ENCODE measurements at regions not wholly inside any gene's neighbourhood (a gene's known extent, or its start where the extent isn't known, plus 50 kb on each side); places are given as distances from the start of the nearest gene placed in this dataset.

DNA sequence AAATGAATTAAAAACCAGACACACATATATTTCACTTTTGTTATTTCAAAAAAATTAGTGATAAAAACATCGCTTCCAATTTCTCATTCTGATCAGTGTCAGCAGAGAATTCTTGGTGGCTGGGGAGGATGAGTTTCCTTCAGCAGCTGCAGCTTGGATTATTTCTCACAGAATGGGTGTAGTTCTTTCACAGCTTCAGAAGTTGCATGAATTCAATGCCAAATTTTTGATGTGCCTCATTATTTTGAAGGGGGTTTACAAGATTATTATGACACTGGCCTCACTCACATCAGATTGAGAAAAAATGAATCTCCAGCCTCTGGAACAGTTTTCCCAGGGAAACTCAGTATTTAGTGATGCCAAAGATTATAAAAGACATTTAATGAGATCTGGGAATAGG, 184.9 kb upstream of the WDFY3 start:
- H3K18ac ChIP-seq (ENCODE audit: insufficient read length, low read depth, low read length) = no peak overlapping the region
- H4K5ac ChIP-seq (ENCODE audit: insufficient read length, low read depth, low read length) = no peak overlapping the region
- Mint-ChIP-seq H3K4me3 (no peak overlapping the region), H3K27ac (no peak overlapping the region), H3K27me3 (ENCODE audit: low read depth) (no peaks in the 10 kb centered on the region), H3K36me3 (ENCODE audit: insufficient read depth in 1 of 3, low read depth in 3 of 3) (peaks cover 0 to 2% (median 0%) of the 10 kb centered on the region in 3 experiments; a peak in 1 of 7 replicates), H3K9me3 (no peaks in the 10 kb centered on the region), H3K4me1 (peaks cover 3 to 8% of the 10 kb centered on the region in 2 experiments; a peak in 1 of 4 replicates)
- WGBS (ENCODE audit: extremely low coverage, insufficient read length, low lambda C conversion rate) = no CpG with 5 or more reads among the region's 1 CpG
- no peaks in the 10 kb centered on the region for H3K4me1 ChIP-seq (ENCODE audit: insufficient read depth, low read length)
- H3K27me3 ChIP-seq (ENCODE audit: insufficient read depth, low read length) = no peaks in the 10 kb centered on the region
- H3K9ac ChIP-seq (ENCODE audit: extremely low read depth, insufficient read length, low read length) = no peak overlapping the region
- H4K20me1 ChIP-seq (ENCODE audit: control insufficient read depth, insufficient read depth, insufficient read length) = no peaks in the 10 kb centered on the region
- 0 out of 2 replicates have a peak, but pooled peaks cover 2% of the 10 kb centered on the region for H3K79me2 ChIP-seq (ENCODE audit: insufficient read depth, low read length)
- H2BK120ac ChIP-seq (ENCODE audit: low read depth, low read length, poor library complexity, severe bottlenecking) = no peak overlapping the region
- no peak overlapping the region for H3K27ac ChIP-seq (ENCODE audit: insufficient read length, low read depth, low read length)
- H3K56ac ChIP-seq (ENCODE audit: insufficient read length, low read depth, low read length) = no peak overlapping the region
- H3K23me2 ChIP-seq (ENCODE audit: insufficient read length, low read depth, low read length, poor library complexity, severe bottlenecking) = no peaks in the 10 kb centered on the region
- DNase-seq = no peak
- no peak overlapping the region for H3K4me2 ChIP-seq (ENCODE audit: insufficient read depth, insufficient read length, low read length)
- no peaks in the 10 kb centered on the region for H3K9me3 ChIP-seq (ENCODE audit: control insufficient read depth, low read depth, low read length)
- H4K91ac ChIP-seq (ENCODE audit: insufficient read length, low read depth, low read length) = no peak overlapping the region
- no peaks in the 10 kb centered on the region for H3K79me1 ChIP-seq (ENCODE audit: insufficient read depth, low read depth, low read length, poor library complexity, severe bottlenecking)
- no peak overlapping the region for H3K4ac ChIP-seq (ENCODE audit: low read depth, low read length)
- no peak overlapping the region for H3T11ph ChIP-seq (ENCODE audit: low read length)
- H4K8ac ChIP-seq (replicated peaks; ENCODE audit: insufficient read length, low read depth, low read length) = no peak overlapping the region
- no peak overlapping the region for H2BK12ac ChIP-seq (ENCODE audit: insufficient read length, low read depth, low read length)
- TF ChIP-seq, protein P1, sequence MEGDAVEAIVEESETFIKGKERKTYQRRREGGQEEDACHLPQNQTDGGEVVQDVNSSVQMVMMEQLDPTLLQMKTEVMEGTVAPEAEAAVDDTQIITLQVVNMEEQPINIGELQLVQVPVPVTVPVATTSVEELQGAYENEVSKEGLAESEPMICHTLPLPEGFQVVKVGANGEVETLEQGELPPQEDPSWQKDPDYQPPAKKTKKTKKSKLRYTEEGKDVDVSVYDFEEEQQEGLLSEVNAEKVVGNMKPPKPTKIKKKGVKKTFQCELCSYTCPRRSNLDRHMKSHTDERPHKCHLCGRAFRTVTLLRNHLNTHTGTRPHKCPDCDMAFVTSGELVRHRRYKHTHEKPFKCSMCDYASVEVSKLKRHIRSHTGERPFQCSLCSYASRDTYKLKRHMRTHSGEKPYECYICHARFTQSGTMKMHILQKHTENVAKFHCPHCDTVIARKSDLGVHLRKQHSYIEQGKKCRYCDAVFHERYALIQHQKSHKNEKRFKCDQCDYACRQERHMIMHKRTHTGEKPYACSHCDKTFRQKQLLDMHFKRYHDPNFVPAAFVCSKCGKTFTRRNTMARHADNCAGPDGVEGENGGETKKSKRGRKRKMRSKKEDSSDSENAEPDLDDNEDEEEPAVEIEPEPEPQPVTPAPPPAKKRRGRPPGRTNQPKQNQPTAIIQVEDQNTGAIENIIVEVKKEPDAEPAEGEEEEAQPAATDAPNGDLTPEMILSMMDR (conservative IDR thresholded peaks at IDR 0.05) = no peak
- H2BK20ac ChIP-seq (ENCODE audit: low read depth, low read length, poor library complexity, severe bottlenecking) = no peak overlapping the region
- no peak overlapping the region for H3K14ac ChIP-seq (ENCODE audit: insufficient read depth, low read length)
- H2BK15ac ChIP-seq (ENCODE audit: low read depth, low read length) = no peak overlapping the region
- H3K23ac ChIP-seq (ENCODE audit: insufficient read length, low read depth, low read length) = no peak overlapping the region
- H2AK5ac ChIP-seq (ENCODE audit: insufficient read length, low read length) = no peak overlapping the region
- H2AFZ ChIP-seq (ENCODE audit: low read length) = no peak overlapping the region
- H2BK5ac ChIP-seq (ENCODE audit: insufficient read length, low read length) = no peak overlapping the region

All from H9 (cell line).